SJSA1 (cell line): ENCODE measurements at regions not wholly inside any gene's neighbourhood (a gene's known extent, or its start where the extent isn't known, plus 50 kb on each side); places are given as distances from the start of the nearest gene placed in this dataset.

Experiments
- DNase-seq, 2 experiments: peaks; one replicate each; pipeline ENCODE4 v3.0.0-alpha.2; 2015 to 2020; ENCODE audit warnings: low spot score in 2 of 2, low read depth in 1 of 2
- H3K27ac ChIP-seq: fragments of 250-450 bp; sonication (Bioruptor Pico); 2 replicates; pipeline ENCODE4 v1.5.1; 2020; ENCODE audit warnings: mild to moderate bottlenecking, moderate library complexity
- H3K27me3 ChIP-seq: fragments of 250-450 bp; sonication (Bioruptor Pico); replicated peaks from 2 replicates; pipeline ENCODE4 v1.5.1; 2020; ENCODE audit warnings: mild to moderate bottlenecking, moderate library complexity
- H3K36me3 ChIP-seq: fragments of 250-450 bp; sonication (Bioruptor Pico); 2 replicates; pipeline ENCODE4 v1.5.1; 2020; ENCODE audit warnings: mild to moderate bottlenecking
- H3K4me1 ChIP-seq: fragments of 250-450 bp; sonication (Bioruptor Pico); replicated peaks from 2 replicates; pipeline ENCODE4 v1.6.1; 2021; ENCODE audit warnings: mild to moderate bottlenecking
- H3K4me3 ChIP-seq: fragments of 250-450 bp; sonication (Bioruptor Pico); 2 replicates; pipeline ENCODE4 v1.5.1; 2020; ENCODE audit warnings: mild to moderate bottlenecking
- H3K9me3 ChIP-seq: fragments of 250-450 bp; sonication (Bioruptor Pico); replicated peaks from 2 replicates; pipeline ENCODE4 v1.5.1; 2020; ENCODE audit warnings: mild to moderate bottlenecking

- no peak for DNase-seq
- no peaks in the 10 kb centered on the region for H3K36me3 ChIP-seq
- H3K27me3 ChIP-seq = no peaks in the 10 kb centered on the region
- H3K27ac ChIP-seq = no peak overlapping the region
- H3K9me3 ChIP-seq = no peaks in the 10 kb centered on the region
- no peak overlapping the region for H3K4me3 ChIP-seq
- no peaks in the 10 kb centered on the region for H3K4me1 ChIP-seq
Measured at GRCh38 chr1:163774401-163774945, 452.7 kb downstream of the NUF2 start.

- Histone ChIP-seq H3K27me3 (no peaks in the 10 kb centered on the region), H3K4me1 (no peaks in the 10 kb centered on the region), H3K27ac (no peak overlapping the region), H3K9me3 (no peaks in the 10 kb centered on the region), H3K36me3 (no peaks in the 10 kb centered on the region), H3K4me3 (no peak overlapping the region)
- DNase-seq = no peak
Measured at GRCh38 chr1:163774978-163775620, 453.3 kb downstream of the NUF2 start.

- Histone ChIP-seq H3K27ac (no peak overlapping the region), H3K36me3 (no peaks in the 10 kb centered on the region), H3K4me3 (no peak overlapping the region), H3K4me1 (no peaks in the 10 kb centered on the region), H3K27me3 (no peaks in the 10 kb centered on the region), H3K9me3 (no peaks in the 10 kb centered on the region)
- DNase-seq = no peak
Measured at GRCh38 chr1:163777205-163777604, 455.5 kb downstream of the NUF2 start.

- H3K27me3 ChIP-seq = no peaks in the 10 kb centered on the region
- H3K4me3 ChIP-seq = no peak overlapping the region
- H3K36me3 ChIP-seq = no peaks in the 10 kb centered on the region
- H3K27ac ChIP-seq = no peak overlapping the region
- no peak for DNase-seq
- no peaks in the 10 kb centered on the region for H3K9me3 ChIP-seq
- H3K4me1 ChIP-seq = no peaks in the 10 kb centered on the region
Measured at GRCh38 chr1:163781146-163781545, 459.4 kb downstream of the NUF2 start.

- H3K4me1 ChIP-seq = no peaks in the 10 kb centered on the region
- H3K27me3 ChIP-seq = no peaks in the 10 kb centered on the region
- no peak overlapping the region for H3K27ac ChIP-seq
- H3K36me3 ChIP-seq = no peaks in the 10 kb centered on the region
- no peak for DNase-seq
- no peaks in the 10 kb centered on the region for H3K9me3 ChIP-seq
- H3K4me3 ChIP-seq = no peak overlapping the region
Measured at GRCh38 chr1:163785868-163786405, 464.2 kb downstream of the NUF2 start.

GRCh38 chr1:163789911-163790310 lies 468.2 kb downstream of the NUF2 start:
- H3K36me3 ChIP-seq = no peaks in the 10 kb centered on the region
- no peaks in the 10 kb centered on the region for H3K9me3 ChIP-seq
- H3K4me3 ChIP-seq = no peak overlapping the region
- no peaks in the 10 kb centered on the region for H3K27me3 ChIP-seq
- H3K4me1 ChIP-seq = no peaks in the 10 kb centered on the region
- no peak for DNase-seq
- H3K27ac ChIP-seq = no peak overlapping the region

- Histone ChIP-seq H3K4me3 (no peak overlapping the region), H3K27ac (no peak overlapping the region), H3K27me3 (no peaks in the 10 kb centered on the region), H3K36me3 (no peaks in the 10 kb centered on the region), H3K4me1 (no peaks in the 10 kb centered on the region), H3K9me3 (no peaks in the 10 kb centered on the region)
- DNase-seq = no peak
Measured at GRCh38 chr1:163794551-163794950, 472.8 kb downstream of the NUF2 start.

- H3K4me1 ChIP-seq = no peaks in the 10 kb centered on the region
- DNase-seq = peak in 1 of 2 experiments; percentile 32
Measured at GRCh38 chr1:163796394-163796821, 474.7 kb downstream of the NUF2 start.

GRCh38 chr1:163797816-163798215 lies 476.1 kb downstream of the NUF2 start:
- H3K36me3 ChIP-seq = no peaks in the 10 kb centered on the region

More at GRCh38 chr1:163796394-163796821, 474.7 kb downstream of the NUF2 start:
- Histone ChIP-seq H3K4me3 (no peak overlapping the region), H3K27me3 (no peaks in the 10 kb centered on the region), H3K36me3 (no peaks in the 10 kb centered on the region), H3K27ac (no peak overlapping the region), H3K9me3 (no peaks in the 10 kb centered on the region)

GRCh38 chr1:163799190-163799805 lies 477.5 kb downstream of the NUF2 start:
- Histone ChIP-seq H3K9me3 (no peaks in the 10 kb centered on the region), H3K27ac (no peak overlapping the region), H3K4me1 (no peaks in the 10 kb centered on the region), H3K27me3 (no peaks in the 10 kb centered on the region), H3K36me3 (no peaks in the 10 kb centered on the region), H3K4me3 (no peak overlapping the region)
- DNase-seq = no peak

More at GRCh38 chr1:163797816-163798215, 476.1 kb downstream of the NUF2 start:
- DNase-seq = no peak
- Histone ChIP-seq H3K4me3 (no peak overlapping the region), H3K27ac (no peak overlapping the region), H3K9me3 (no peaks in the 10 kb centered on the region), H3K4me1 (no peaks in the 10 kb centered on the region), H3K27me3 (no peaks in the 10 kb centered on the region)

GRCh38 chr1:163807331-163808049 lies 485.7 kb downstream of the NUF2 start:
- no peaks in the 10 kb centered on the region for H3K4me1 ChIP-seq
- no peaks in the 10 kb centered on the region for H3K9me3 ChIP-seq
- H3K27ac ChIP-seq = no peak overlapping the region
- no peak overlapping the region for H3K4me3 ChIP-seq
- no peak for DNase-seq
- no peaks in the 10 kb centered on the region for H3K36me3 ChIP-seq
- no peaks in the 10 kb centered on the region for H3K27me3 ChIP-seq

- no peak overlapping the region for H3K4me3 ChIP-seq
- H3K27ac ChIP-seq = no peak overlapping the region
Measured at GRCh38 chr1:163813251-163813650, 491.5 kb downstream of the NUF2 start.

GRCh38 chr1:163820226-163820625 lies 498.5 kb downstream of the NUF2 start:
- Histone ChIP-seq H3K36me3 (no peaks in the 10 kb centered on the region), H3K27ac (no peak overlapping the region), H3K9me3 (no peaks in the 10 kb centered on the region), H3K27me3 (no peaks in the 10 kb centered on the region), H3K4me3 (no peak overlapping the region), H3K4me1 (no peaks in the 10 kb centered on the region)
- no peak for DNase-seq

More at GRCh38 chr1:163813251-163813650, 491.5 kb downstream of the NUF2 start:
- Histone ChIP-seq H3K9me3 (no peaks in the 10 kb centered on the region), H3K36me3 (no peaks in the 10 kb centered on the region), H3K27me3 (no peaks in the 10 kb centered on the region), H3K4me1 (no peaks in the 10 kb centered on the region)
- DNase-seq = no peak

- Histone ChIP-seq H3K9me3 (no peaks in the 10 kb centered on the region), H3K27ac (no peak overlapping the region), H3K4me3 (no peak overlapping the region), H3K4me1 (no peaks in the 10 kb centered on the region), H3K27me3 (no peaks in the 10 kb centered on the region), H3K36me3 (no peaks in the 10 kb centered on the region)
- DNase-seq = no peak
Measured at GRCh38 chr1:163820766-163821165, 499.0 kb downstream of the NUF2 start.
